Transverse colon (tissue), 4 donors: ENCODE measurements at regions not wholly inside any gene's neighbourhood (a gene's known extent, or its start where the extent isn't known, plus 50 kb on each side); places are given as distances from the start of the nearest gene placed in this dataset.

ENCODE experiments used
- DNase-seq: peaks from one replicate; pipeline ENCODE4 v3.0.0-alpha.2; 2019
- H3K27ac ChIP-seq, 4 donors: fragments of 200-600 bp; sonication (generic); 2 replicates each; pipeline ENCODE4 v1.5.1; 2016 to 2018; ENCODE audit warnings: inconsistent platforms in 4 of 4
- H3K27me3 ChIP-seq: fragments of 200-600 bp; sonication (generic); 2 replicates; pipeline ENCODE4 v1.5.1; 2017; ENCODE audit warnings: inconsistent platforms
- H3K36me3 ChIP-seq, 4 donors: fragments of 200-600 bp; sonication (generic); 2 replicates each; pipeline ENCODE4 v1.5.1; 2017 to 2019; ENCODE audit warnings: inconsistent platforms in 4 of 4
- H3K4me1 ChIP-seq, 4 donors: fragments of 200-600 bp; sonication (generic); 2 replicates each; pipeline ENCODE4 v1.5.1; 2017 to 2020; ENCODE audit warnings: inconsistent platforms in 4 of 4
- H3K4me3 ChIP-seq, 4 donors: fragments of 200-600 bp; sonication (generic); 1 replicate in 1 of 4; 2 replicates in 3 of 4; pipeline versions ENCODE4 v1.5.1 to v1.6.1; 2017 to 2019; ENCODE audit warnings: inconsistent platforms in 4 of 4
- H3K9me3 ChIP-seq, 2 donors: fragments of 200-600 bp; sonication (generic); 2 replicates each; pipeline ENCODE4 v1.5.1; 2017 to 2019; ENCODE audit warnings: inconsistent platforms in 2 of 2
- EP300 ChIP-seq: sonication (generic); formaldehyde crosslinking; IDR thresholded peaks from one replicate; pipeline ENCODE4 v1.6.1; 2017; ENCODE audit warnings: antibody characterized with exemption, low read depth
- POLR2A ChIP-seq: fragments of 450-650 bp; IDR thresholded peaks from one replicate; pipeline ENCODE4 v1.6.1; 2016; ENCODE audit warnings: antibody characterized with exemption, mild to moderate bottlenecking, moderate library complexity
- POLR2AphosphoS5 ChIP-seq, 3 donors: sonication (generic); formaldehyde crosslinking; IDR thresholded peaks; one replicate each; pipeline ENCODE4 v1.6.1; 2016; ENCODE audit warnings: antibody characterized with exemption in 3 of 3
- WGBS, 2 donors: methylation state at CpG; one replicate each; pipeline ENCODE4 v1.1.5; 2018; ENCODE audit warnings: low coverage in 1 of 2; 5-methylcytosine and 5-hydroxymethylcytosine counted together
- in situ Hi-C, 4 donors: fragments of 200-750 bp; cut with MboI; loops; one replicate each; pipeline versions ENCODE4 v1.15.0 to v1.15.1; 2017; ENCODE audit warnings: low sequenced_read_pairs in 3 of 4, low pct_ligation_motif_present in 1 of 4, low pct_unique_long_range_greater_than_20kb in 1 of 4
- intact Hi-C: fragments of 100-400 bp; cut with DNase I; formaldehyde crosslinking; loops from one replicate; pipeline ENCODE4 v1.15.1; 2023; ENCODE audit warnings: low total_unique reads
- TF ChIP-seq, protein P1 (sequence below), 5 experiments: fragments of 200-600 bp in 3 of 5; fragments of 450-650 bp in 2 of 5; sonication (generic) in 3 of 5; IDR thresholded peaks; 1 replicate in 2 of 5; 2 replicates in 3 of 5; pipeline ENCODE4 v1.5.1; 2016 to 2017; ENCODE audit warnings: antibody characterized with exemption in 5 of 5, inconsistent platforms in 3 of 5, mild to moderate bottlenecking in 2 of 5, moderate library complexity in 1 of 5

DNA sequence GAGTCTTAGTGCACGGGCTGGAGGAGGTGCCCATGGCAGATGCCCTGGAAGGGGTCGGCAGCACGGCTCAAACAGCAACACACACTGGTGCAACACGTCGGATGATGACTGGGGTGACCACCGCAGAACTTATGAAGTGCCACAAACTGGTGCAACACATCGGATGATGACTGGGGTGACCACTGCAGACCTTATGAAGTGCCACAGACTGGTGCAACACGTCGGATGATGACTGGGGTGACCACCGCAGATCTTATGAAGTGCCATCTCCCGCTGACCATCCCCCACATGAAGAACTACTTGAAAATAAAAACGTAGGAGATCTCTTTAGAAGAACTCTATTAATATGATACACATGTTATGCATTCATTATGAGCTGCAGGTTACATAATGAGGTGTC, 218.3 kb downstream of the TBXT start:
- Histone ChIP-seq H3K9me3 (no peaks in the 10 kb centered on the region), H3K36me3 (no peaks in the 10 kb centered on the region), H3K4me3 (no peak overlapping the region), H3K4me1 (no peaks in the 10 kb centered on the region), H3K27me3 (no peaks in the 10 kb centered on the region), H3K27ac (no peak overlapping the region)
- 88% methylated on average over 6 to 12 of the region's 12 CpGs for WGBS, 2 donors
- intact Hi-C loops: no loop called here
- TF ChIP-seq POLR2AphosphoS5 (IDR thresholded peaks at IDR 0.05) (no peak), POLR2A (no peak), EP300 (no peak)
- TF ChIP-seq, protein P1, sequence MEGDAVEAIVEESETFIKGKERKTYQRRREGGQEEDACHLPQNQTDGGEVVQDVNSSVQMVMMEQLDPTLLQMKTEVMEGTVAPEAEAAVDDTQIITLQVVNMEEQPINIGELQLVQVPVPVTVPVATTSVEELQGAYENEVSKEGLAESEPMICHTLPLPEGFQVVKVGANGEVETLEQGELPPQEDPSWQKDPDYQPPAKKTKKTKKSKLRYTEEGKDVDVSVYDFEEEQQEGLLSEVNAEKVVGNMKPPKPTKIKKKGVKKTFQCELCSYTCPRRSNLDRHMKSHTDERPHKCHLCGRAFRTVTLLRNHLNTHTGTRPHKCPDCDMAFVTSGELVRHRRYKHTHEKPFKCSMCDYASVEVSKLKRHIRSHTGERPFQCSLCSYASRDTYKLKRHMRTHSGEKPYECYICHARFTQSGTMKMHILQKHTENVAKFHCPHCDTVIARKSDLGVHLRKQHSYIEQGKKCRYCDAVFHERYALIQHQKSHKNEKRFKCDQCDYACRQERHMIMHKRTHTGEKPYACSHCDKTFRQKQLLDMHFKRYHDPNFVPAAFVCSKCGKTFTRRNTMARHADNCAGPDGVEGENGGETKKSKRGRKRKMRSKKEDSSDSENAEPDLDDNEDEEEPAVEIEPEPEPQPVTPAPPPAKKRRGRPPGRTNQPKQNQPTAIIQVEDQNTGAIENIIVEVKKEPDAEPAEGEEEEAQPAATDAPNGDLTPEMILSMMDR (IDR thresholded peaks at IDR 0.05): no peak
- in situ Hi-C loops: no loop called here
- no peak for DNase-seq

- Histone ChIP-seq H3K9me3 (no peaks in the 10 kb centered on the region), H3K27me3 (no peaks in the 10 kb centered on the region), H3K4me3 (no peak overlapping the region), H3K36me3 (no peaks in the 10 kb centered on the region), H3K4me1 (no peaks in the 10 kb centered on the region), H3K27ac (no peak overlapping the region)
- no peak for DNase-seq
- 78 to 92% methylated on average over 2 of the region's 2 CpGs for WGBS, 2 donors
- TF ChIP-seq EP300: no peak
- TF ChIP-seq, protein P1 (IDR thresholded peaks at IDR 0.05): no peak
- no peak for TF ChIP-seq POLR2AphosphoS5 (IDR thresholded peaks at IDR 0.05)
- TF ChIP-seq POLR2A: no peak
- in situ Hi-C loops: no loop called here
- intact Hi-C loops: no loop called here
These were observed 223.6 kb downstream of the TBXT start for GRCh38 chr6:165944002-165944466.

DNA sequence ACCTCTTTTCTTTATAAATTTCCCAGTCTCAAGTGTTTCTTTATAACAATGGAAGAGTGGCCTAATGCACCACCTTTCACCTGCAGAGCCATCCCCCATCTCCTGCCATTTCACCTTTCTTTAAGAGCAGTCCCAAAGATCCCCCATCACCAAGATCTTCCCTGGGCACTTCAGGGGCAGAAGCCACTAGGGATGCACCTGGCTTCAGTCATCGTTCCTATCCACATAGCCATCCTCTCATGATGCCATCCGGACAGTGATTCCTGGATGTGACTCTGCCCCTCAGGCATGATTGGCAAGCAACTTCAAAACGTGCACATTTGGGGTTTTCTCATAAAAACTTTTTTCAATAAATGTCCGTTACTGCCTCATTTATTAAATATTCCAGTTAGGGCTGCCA, 225.9 kb downstream of the TBXT start:
- TF ChIP-seq POLR2AphosphoS5 (IDR thresholded peaks at IDR 0.05) (no peak), POLR2A (no peak), EP300 (no peak)
- TF ChIP-seq, protein P1 (IDR thresholded peaks at IDR 0.05): no peak
- H3K27me3 ChIP-seq: no peaks in the 10 kb centered on the region
- no peaks in the 10 kb centered on the region for H3K4me1 ChIP-seq
- no peak for DNase-seq
- 86 to 95% methylated on average over 3 to 4 of the region's 4 CpGs for WGBS, 2 donors
- H3K27ac ChIP-seq: no peak overlapping the region
- no peaks in the 10 kb centered on the region for H3K36me3 ChIP-seq
- in situ Hi-C loops: no loop called here
- H3K9me3 ChIP-seq: no peaks in the 10 kb centered on the region
- H3K4me3 ChIP-seq: no peak overlapping the region
- intact Hi-C loops: no loop called here

DNA sequence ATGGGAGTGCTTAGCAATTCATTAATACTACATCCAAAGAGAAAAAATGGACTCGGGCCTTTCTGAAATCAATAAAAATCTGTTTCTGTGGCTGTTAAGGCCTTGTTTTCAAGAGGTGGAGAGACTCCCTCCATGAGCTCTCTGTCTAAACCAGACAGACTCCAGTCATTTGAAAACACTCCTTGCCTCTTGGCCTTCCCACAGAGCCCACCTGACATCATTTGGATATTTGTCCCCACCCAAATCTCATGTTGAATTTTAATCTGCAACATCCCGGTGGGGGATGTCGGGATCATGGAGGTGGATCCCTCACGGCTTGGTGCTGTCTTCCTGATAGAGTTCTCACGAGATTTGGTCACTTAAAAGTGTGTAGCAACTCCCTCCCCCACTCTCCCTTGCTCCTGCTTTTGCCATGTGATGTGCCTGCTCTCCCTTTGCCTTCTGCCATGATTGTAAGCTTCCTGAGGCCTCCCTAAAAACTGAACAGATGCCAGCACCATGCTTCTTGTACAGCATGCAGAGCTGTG, 226.3 kb downstream of the TBXT start:
- intact Hi-C loops (no loop called here), in situ Hi-C loops (no loop called here)
- H3K9me3 ChIP-seq: no peaks in the 10 kb centered on the region
- no peaks in the 10 kb centered on the region for H3K27me3 ChIP-seq
- TF ChIP-seq POLR2A: no peak
- TF ChIP-seq, protein P1 (IDR thresholded peaks at IDR 0.05): no peak
- no peak for TF ChIP-seq EP300
- no peak for TF ChIP-seq POLR2AphosphoS5 (IDR thresholded peaks at IDR 0.05)
- no peaks in the 10 kb centered on the region for H3K36me3 ChIP-seq
- DNase-seq: no peak
- no peak overlapping the region for H3K27ac ChIP-seq
- no peak overlapping the region for H3K4me3 ChIP-seq
- WGBS, 2 donors: 79 to 100% methylated on average over 1 to 5 of the region's 5 CpGs
- no peaks in the 10 kb centered on the region for H3K4me1 ChIP-seq
